ENCODE measurements at regions not wholly inside any gene's neighbourhood (a gene's known extent, or its start where the extent isn't known, plus 50 kb on each side); places are given as distances from the start of the nearest gene placed in this dataset.

DNA sequence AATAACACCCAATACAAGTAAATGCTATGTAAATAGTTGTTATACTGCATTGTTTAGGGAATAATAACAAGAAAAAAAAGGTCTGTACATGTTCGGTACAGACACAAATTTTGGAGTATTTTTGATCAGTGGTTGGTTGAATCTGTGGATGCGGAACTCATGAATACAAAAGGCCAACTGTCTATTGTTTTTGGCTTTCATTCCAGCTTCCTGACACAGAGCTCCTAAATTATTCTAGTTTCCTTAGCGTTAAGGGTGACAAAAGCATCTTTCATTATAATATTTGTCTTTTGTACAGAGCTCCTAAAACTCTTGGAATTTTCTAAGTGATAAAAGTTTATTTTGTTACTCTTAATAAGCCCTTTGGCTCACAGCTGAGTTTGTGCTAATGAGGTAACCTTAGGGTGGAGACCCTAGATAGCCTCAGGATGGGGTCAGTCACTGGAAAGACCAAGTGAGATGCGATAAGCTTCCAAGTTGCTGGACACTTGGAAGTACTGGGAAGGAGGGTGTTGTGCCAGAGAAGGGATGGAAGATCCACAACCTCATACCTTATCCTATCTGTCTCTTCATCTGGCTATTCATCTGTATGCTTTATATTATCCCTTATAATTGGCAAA, 57.4 kb upstream of the PRRC2C start:
- TF ChIP-seq, protein P1, sequence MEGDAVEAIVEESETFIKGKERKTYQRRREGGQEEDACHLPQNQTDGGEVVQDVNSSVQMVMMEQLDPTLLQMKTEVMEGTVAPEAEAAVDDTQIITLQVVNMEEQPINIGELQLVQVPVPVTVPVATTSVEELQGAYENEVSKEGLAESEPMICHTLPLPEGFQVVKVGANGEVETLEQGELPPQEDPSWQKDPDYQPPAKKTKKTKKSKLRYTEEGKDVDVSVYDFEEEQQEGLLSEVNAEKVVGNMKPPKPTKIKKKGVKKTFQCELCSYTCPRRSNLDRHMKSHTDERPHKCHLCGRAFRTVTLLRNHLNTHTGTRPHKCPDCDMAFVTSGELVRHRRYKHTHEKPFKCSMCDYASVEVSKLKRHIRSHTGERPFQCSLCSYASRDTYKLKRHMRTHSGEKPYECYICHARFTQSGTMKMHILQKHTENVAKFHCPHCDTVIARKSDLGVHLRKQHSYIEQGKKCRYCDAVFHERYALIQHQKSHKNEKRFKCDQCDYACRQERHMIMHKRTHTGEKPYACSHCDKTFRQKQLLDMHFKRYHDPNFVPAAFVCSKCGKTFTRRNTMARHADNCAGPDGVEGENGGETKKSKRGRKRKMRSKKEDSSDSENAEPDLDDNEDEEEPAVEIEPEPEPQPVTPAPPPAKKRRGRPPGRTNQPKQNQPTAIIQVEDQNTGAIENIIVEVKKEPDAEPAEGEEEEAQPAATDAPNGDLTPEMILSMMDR (IDR thresholded peaks at IDR 0.05) = no peak
- TF ChIP-seq EZH2phosphoT487 (IDR thresholded peaks at IDR 0.05) = no peak
- no peak for TF ChIP-seq EZH2 (IDR thresholded peaks at IDR 0.05)
